Activated CD4-positive, alpha-beta T cell treated with anti-CD3 and anti-CD28 coated beads, Interleukin-2, amount 10 ng/mL, durations not matched to agents 24 days and 14 days (primary cell): ENCODE measurements at regions not wholly inside any gene's neighbourhood (a gene's known extent, or its start where the extent isn't known, plus 50 kb on each side); places are given as distances from the start of the nearest gene placed in this dataset.
A peak's percentile ranks its signal among the peaks of the same experiment; 100 is the strongest.

ENCODE experiments used
- DNase-seq: peaks from one replicate; pipeline ENCODE4 v3.0.0; 2022
- H3K27ac Mint-ChIP-seq: one replicate; pipeline ENCODE4 v1.8.0; 2022; ENCODE audit warnings: mild to moderate bottlenecking, mixed read lengths
- H3K27me3 Mint-ChIP-seq: one replicate; pipeline ENCODE4 v1.8.0; 2022; ENCODE audit warnings: mixed read lengths
- H3K36me3 Mint-ChIP-seq: one replicate; pipeline ENCODE4 v1.8.0; 2022; ENCODE audit warnings: low read depth, mild to moderate bottlenecking, mixed read lengths
- H3K4me1 Mint-ChIP-seq: one replicate; pipeline ENCODE4 v1.8.0; 2021; ENCODE audit warnings: mixed read lengths
- H3K4me3 Mint-ChIP-seq: one replicate; pipeline ENCODE4 v1.8.0; 2022; ENCODE audit warnings: mild to moderate bottlenecking, moderate library complexity, mixed read lengths
- H3K9me3 Mint-ChIP-seq: one replicate; pipeline ENCODE4 v1.8.0; 2021; ENCODE audit warnings: mixed read lengths
- intact Hi-C: fragments of 100-400 bp; cut with micrococcal nuclease; formaldehyde crosslinking; loops from one replicate; pipeline ENCODE4 v1.15.1; 2023

GRCh38 chr3:152516216-152516615 is 247.5 kb downstream of the MBNL1 start:
- Mint-ChIP-seq H3K27ac (no peak overlapping the region), H3K4me1 (no peaks in the 10 kb centered on the region), H3K27me3 (peaks cover 25% of the 10 kb centered on the region), H3K9me3 (no peaks in the 10 kb centered on the region), H3K4me3 (no peak overlapping the region), H3K36me3 (no peaks in the 10 kb centered on the region)
- DNase-seq: no peak
- intact Hi-C loops: no loop called here

GRCh38 chr3:152517502-152517901 is 248.8 kb downstream of the MBNL1 start:
- DNase-seq: no peak
- H3K4me3 Mint-ChIP-seq: no peak overlapping the region
- H3K27me3 Mint-ChIP-seq: peaks cover 25% of the 10 kb centered on the region
- no peaks in the 10 kb centered on the region for H3K36me3 Mint-ChIP-seq
- H3K27ac Mint-ChIP-seq: no peak overlapping the region
- H3K9me3 Mint-ChIP-seq: no peaks in the 10 kb centered on the region
- intact Hi-C loops: no loop called here
- no peaks in the 10 kb centered on the region for H3K4me1 Mint-ChIP-seq

DNA sequence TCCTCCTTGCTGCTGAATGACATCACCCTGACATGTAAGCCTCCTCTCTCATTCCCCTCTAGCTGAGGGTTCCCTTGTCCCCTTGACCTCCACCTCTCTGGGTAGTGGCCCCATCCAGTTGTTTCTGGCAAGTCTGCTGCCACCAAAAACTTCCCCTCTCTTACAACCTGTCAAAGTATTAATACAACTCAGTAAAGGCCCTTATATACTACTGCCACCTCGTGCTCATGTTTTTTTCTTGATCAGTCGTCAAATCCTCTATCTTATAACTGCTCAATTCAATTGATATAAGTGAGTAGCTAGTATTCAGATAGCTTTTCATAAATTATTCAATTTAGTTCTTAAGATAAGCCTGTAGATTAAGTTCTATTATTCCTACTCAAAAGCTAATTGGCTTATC is 249.6 kb downstream of the MBNL1 start:
- DNase-seq: no peak
- H3K9me3 Mint-ChIP-seq: no peaks in the 10 kb centered on the region
- H3K4me1 Mint-ChIP-seq: no peaks in the 10 kb centered on the region
- H3K27me3 Mint-ChIP-seq: peaks cover 25% of the 10 kb centered on the region
- H3K27ac Mint-ChIP-seq: no peak overlapping the region
- H3K36me3 Mint-ChIP-seq: no peaks in the 10 kb centered on the region
- no peak overlapping the region for H3K4me3 Mint-ChIP-seq
- intact Hi-C loops: no loop called here

GRCh38 chr3:152519376-152519775 is 250.6 kb downstream of the MBNL1 start:
- intact Hi-C loops: no loop called here
- no peak for DNase-seq
- no peaks in the 10 kb centered on the region for H3K36me3 Mint-ChIP-seq
- H3K4me3 Mint-ChIP-seq: no peak overlapping the region
- peaks cover 25% of the 10 kb centered on the region for H3K27me3 Mint-ChIP-seq
- H3K9me3 Mint-ChIP-seq: no peaks in the 10 kb centered on the region
- H3K27ac Mint-ChIP-seq: no peak overlapping the region
- no peaks in the 10 kb centered on the region for H3K4me1 Mint-ChIP-seq

DNA sequence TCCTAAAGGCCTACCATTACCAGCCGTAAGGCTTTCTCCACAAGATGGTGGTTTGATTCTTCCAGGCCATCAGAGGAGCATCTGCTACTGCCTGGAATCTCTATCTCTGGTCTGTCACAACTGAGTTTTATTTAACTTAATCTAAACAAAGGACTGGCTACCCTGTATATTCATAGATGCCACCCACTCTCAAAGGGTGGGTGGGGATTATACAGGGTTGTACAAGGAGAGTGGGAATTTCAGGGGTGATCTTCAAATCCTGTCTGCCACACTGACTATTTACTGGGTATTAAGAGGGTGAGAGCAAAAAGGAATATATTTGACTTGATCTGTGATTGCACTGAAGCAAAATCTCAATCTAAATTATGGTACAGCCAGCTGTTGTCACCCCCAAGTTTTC is 253.3 kb downstream of the MBNL1 start:
- Mint-ChIP-seq H3K4me1 (no peaks in the 10 kb centered on the region), H3K4me3 (no peak overlapping the region), H3K36me3 (no peaks in the 10 kb centered on the region), H3K27ac (no peak overlapping the region), H3K9me3 (no peaks in the 10 kb centered on the region), H3K27me3 (peaks cover 16% of the 10 kb centered on the region)
- intact Hi-C loops: loop anchor here (5.0 kb wide), 1 partner anchor 450 kb away; no protein-coding TSS in a partner anchor
- no peak for DNase-seq

GRCh38 chr3:152524198-152525140 is 255.7 kb downstream of the MBNL1 start:
- Mint-ChIP-seq H3K27me3 (peaks cover 1% of the 10 kb centered on the region), H3K4me1 (no peaks in the 10 kb centered on the region), H3K27ac (no peak overlapping the region), H3K9me3 (no peaks in the 10 kb centered on the region), H3K4me3 (no peak overlapping the region), H3K36me3 (no peaks in the 10 kb centered on the region)
- intact Hi-C loops: loop anchor here (1.0 to 5.0 kb wide), 2 partner anchors 50 to 452 kb away; no protein-coding TSS in a partner anchor
- peak; percentile 85 for DNase-seq

GRCh38 chr3:152531717-152532116 is 263.0 kb downstream of the MBNL1 start:
- Mint-ChIP-seq H3K27me3 (peaks cover 25% of the 10 kb centered on the region), H3K9me3 (peaks cover 6% of the 10 kb centered on the region)

DNA sequence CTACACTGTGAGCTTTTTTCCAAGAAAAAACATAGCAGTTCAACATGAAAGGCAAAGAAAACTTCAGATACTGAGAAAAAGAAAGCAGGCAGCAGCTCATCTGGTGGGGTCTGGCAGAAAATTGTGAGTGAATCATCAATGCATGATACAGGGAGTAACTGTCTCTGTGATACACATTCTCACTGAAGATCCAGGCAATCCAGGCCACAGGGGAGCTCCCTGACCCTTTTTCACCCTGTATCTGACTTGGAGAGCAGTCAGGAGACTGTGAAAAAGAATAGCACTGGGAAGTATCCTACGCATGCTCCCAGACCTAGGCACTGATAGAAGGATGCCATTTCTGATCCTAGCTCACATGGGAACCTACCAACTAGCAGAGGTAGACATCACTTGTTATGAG is 269.8 kb downstream of the MBNL1 start:
- H3K27me3 Mint-ChIP-seq: peaks cover 29% of the 10 kb centered on the region
- H3K4me3 Mint-ChIP-seq: no peak overlapping the region
- no peak overlapping the region for H3K27ac Mint-ChIP-seq
- peaks cover 3% of the 10 kb centered on the region for H3K4me1 Mint-ChIP-seq
- no peak for DNase-seq
- intact Hi-C loops: no loop called here
- no peaks in the 10 kb centered on the region for H3K36me3 Mint-ChIP-seq
- H3K9me3 Mint-ChIP-seq: peaks cover 21% of the 10 kb centered on the region

More at GRCh38 chr3:152531717-152532116, 263.0 kb downstream of the MBNL1 start:
- no peaks in the 10 kb centered on the region for H3K36me3 Mint-ChIP-seq
- no peak overlapping the region for H3K4me3 Mint-ChIP-seq
- intact Hi-C loops: no loop called here
- no peaks in the 10 kb centered on the region for H3K4me1 Mint-ChIP-seq
- no peak overlapping the region for H3K27ac Mint-ChIP-seq
- DNase-seq: no peak

DNA sequence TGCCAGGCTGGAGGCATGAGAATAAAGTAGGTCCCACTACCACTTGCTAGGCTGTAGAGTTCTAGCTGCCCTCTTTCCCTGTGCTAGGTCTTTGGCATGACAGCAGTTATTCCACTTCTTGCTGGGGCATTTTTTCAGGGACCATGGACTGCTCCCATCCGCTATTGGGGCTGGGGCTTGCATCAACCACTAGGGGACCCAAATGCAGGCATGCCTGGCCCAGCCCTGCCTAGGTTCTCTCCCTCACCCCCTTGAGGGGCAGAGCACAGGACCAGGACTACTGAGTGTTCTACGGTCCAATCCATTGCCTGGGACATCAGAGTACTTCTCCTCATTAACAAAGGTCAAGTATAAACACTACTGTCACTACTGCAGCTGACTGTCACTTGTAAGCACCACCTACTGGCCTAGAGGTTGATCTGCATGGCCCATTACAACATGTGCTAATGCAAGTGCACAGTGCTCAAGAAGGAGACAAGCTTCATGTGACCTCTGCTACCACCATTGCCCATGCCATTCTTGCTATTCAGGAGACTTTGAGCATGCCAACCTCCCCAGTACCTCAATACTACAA is 270.5 kb downstream of the MBNL1 start:
- DNase-seq: no peak
- H3K36me3 Mint-ChIP-seq: no peaks in the 10 kb centered on the region
- intact Hi-C loops: no loop called here
- H3K27ac Mint-ChIP-seq: no peak overlapping the region
- no peak overlapping the region for H3K4me3 Mint-ChIP-seq
- H3K4me1 Mint-ChIP-seq: peaks cover 3% of the 10 kb centered on the region
- peaks cover 34% of the 10 kb centered on the region for H3K27me3 Mint-ChIP-seq
- peaks cover 21% of the 10 kb centered on the region for H3K9me3 Mint-ChIP-seq

GRCh38 chr3:152540120-152540519 is 271.4 kb downstream of the MBNL1 start:
- DNase-seq: no peak
- no peak overlapping the region for H3K4me3 Mint-ChIP-seq
- peaks cover 35% of the 10 kb centered on the region for H3K27me3 Mint-ChIP-seq
- intact Hi-C loops: no loop called here
- H3K4me1 Mint-ChIP-seq: peaks cover 3% of the 10 kb centered on the region
- H3K27ac Mint-ChIP-seq: no peak overlapping the region
- peaks cover 20% of the 10 kb centered on the region for H3K9me3 Mint-ChIP-seq
- H3K36me3 Mint-ChIP-seq: no peaks in the 10 kb centered on the region

- Mint-ChIP-seq H3K4me1 (no peaks in the 10 kb centered on the region), H3K9me3 (peaks cover 4% of the 10 kb centered on the region), H3K36me3 (no peaks in the 10 kb centered on the region), H3K27me3 (peaks cover 24% of the 10 kb centered on the region), H3K4me3 (no peak overlapping the region), H3K27ac (no peak overlapping the region)
- intact Hi-C loops: no loop called here
- no peak for DNase-seq
Measured at GRCh38 chr3:152547153-152547552, 278.4 kb downstream of the MBNL1 start.

DNA sequence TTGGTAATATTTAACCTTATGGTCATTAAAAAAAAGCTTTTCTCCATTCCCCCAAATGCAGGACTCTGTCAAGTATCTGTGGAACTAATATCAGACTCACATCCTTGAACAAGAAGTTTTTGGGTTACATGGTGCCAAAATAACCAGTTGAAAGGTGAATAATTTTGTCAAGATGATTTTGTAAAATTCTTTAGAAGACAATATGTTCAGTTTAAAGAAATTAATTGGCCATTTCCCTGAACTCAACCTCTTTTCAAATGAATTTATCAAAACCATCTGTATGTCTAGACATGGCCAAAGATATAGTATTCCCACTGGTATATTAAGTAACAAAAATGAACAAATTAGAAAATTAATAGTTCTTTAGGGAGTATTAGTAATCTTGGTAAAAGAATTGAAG is 280.5 kb downstream of the MBNL1 start:
- Mint-ChIP-seq H3K27me3 (peaks cover 8% of the 10 kb centered on the region), H3K36me3 (no peaks in the 10 kb centered on the region), H3K9me3 (peaks cover 4% of the 10 kb centered on the region), H3K4me1 (no peaks in the 10 kb centered on the region), H3K4me3 (no peak overlapping the region), H3K27ac (no peak overlapping the region)
- intact Hi-C loops: no loop called here
- DNase-seq: no peak

DNA sequence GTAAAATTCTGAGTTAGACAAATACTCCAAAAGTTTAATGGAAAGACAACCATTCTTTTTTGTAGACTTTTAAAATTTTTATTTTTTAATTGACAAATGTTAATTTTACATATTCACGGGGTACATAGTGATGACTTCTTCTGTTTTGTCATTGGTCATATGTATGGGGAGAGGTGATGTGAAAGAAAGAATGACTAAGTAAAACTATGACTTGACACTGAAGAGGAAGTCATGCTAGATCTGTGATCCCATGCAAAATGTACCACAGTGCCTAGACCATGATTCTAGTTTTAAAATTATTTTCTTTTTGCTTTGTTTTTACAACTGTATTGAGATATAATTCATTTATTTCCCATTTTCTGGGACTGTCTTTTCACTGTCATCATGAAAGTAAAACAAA is 281.6 kb downstream of the MBNL1 start:
- Mint-ChIP-seq H3K27ac (no peak overlapping the region), H3K36me3 (no peaks in the 10 kb centered on the region), H3K27me3 (peaks cover 6% of the 10 kb centered on the region), H3K4me3 (no peak overlapping the region), H3K9me3 (no peaks in the 10 kb centered on the region), H3K4me1 (no peaks in the 10 kb centered on the region)
- intact Hi-C loops: no loop called here
- DNase-seq: no peak

DNA sequence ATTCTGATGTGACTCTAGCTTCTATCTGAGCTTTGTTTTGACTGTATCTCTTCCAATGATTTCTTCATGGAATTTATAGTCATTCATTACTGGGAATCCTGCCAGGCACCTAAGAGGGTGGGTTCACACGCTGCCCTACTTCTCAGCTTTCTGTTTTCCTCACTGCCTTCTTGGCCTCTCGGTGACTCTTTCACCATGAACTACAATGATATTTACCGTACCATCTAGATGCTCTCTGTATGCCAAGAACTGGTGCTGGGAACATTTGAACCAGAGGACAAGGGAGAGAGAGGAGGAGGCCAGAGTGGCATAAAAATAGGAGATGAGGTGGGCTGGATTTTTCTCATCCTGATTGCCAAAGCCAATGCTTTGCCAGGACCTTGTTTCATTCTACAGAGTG is 280.0 kb upstream of the P2RY1 start:
- peaks cover 8% of the 10 kb centered on the region for H3K9me3 Mint-ChIP-seq
- no peak overlapping the region for H3K4me3 Mint-ChIP-seq
- H3K36me3 Mint-ChIP-seq: no peaks in the 10 kb centered on the region
- H3K27me3 Mint-ChIP-seq: peaks cover 5% of the 10 kb centered on the region
- H3K4me1 Mint-ChIP-seq: peaks cover 9% of the 10 kb centered on the region
- no peak overlapping the region for H3K27ac Mint-ChIP-seq
- intact Hi-C loops: no loop called here
- no peak for DNase-seq
